Calu3 (cell line): ENCODE measurements at regions not wholly inside any gene's neighbourhood (a gene's known extent, or its start where the extent isn't known, plus 50 kb on each side); places are given as distances from the start of the nearest gene placed in this dataset.

ENCODE experiments used
- BruUV-seq: library from RNA; stranded (reverse); fragments of 400-500 nt; replicated peaks from 2 replicates; lab custom pipeline; 2021; lab: Mats Ljungman, UMichigan
- CTCF ChIA-PET: fragments of 300-600 bp; sonication (Branson Sonifier 250); formaldehyde crosslinking; loops from one replicate; lab custom pipeline; 2022; ENCODE audit warnings: antibody characterized with exemption; lab: Charles Lee
- DNase-seq: peaks from one replicate; pipeline ENCODE4 v3.0.0; 2022
- H3K27ac Mint-ChIP-seq: one replicate; pipeline ENCODE4 v1.8.0; 2022; ENCODE audit warnings: mixed read lengths; ENCODE audit not compliant: unreplicated experiment
- H3K27me3 Mint-ChIP-seq: one replicate; pipeline ENCODE4 v1.8.0; 2022; ENCODE audit warnings: mixed read lengths; ENCODE audit not compliant: unreplicated experiment
- H3K36me3 Mint-ChIP-seq: one replicate; pipeline ENCODE4 v1.8.0; 2022; ENCODE audit warnings: mild to moderate bottlenecking, moderate library complexity, mixed read lengths; ENCODE audit not compliant: insufficient read depth, unreplicated experiment
- H3K4me1 Mint-ChIP-seq: one replicate; pipeline ENCODE4 v1.8.0; 2022; ENCODE audit warnings: mild to moderate bottlenecking, low read depth, mixed read lengths; ENCODE audit not compliant: unreplicated experiment
- H3K4me3 Mint-ChIP-seq: one replicate; pipeline ENCODE4 v1.8.0; 2022; ENCODE audit warnings: mild to moderate bottlenecking, low read depth, moderate library complexity, mixed read lengths; ENCODE audit not compliant: unreplicated experiment
- H3K9me3 Mint-ChIP-seq: one replicate; pipeline ENCODE4 v1.8.0; 2022; ENCODE audit warnings: low read depth, mixed read lengths; ENCODE audit not compliant: unreplicated experiment
- intact Hi-C: fragments of 100-400 bp; cut with micrococcal nuclease; formaldehyde crosslinking; loops from one replicate; pipeline ENCODE4 v1.10.0; 2022; ENCODE audit not compliant: unreplicated experiment
- TF ChIP-seq, protein P1 (sequence below): fragments of 200-600 bp; IDR thresholded peaks from one replicate; pipeline ENCODE4 v1.8.0; 2022; ENCODE audit warnings: antibody characterized with exemption; ENCODE audit not compliant: unreplicated experiment

GRCh38 chr12:124123296-124124000, 150.4 kb downstream of the ZNF664 start:
- CTCF ChIA-PET, result interaction anchor here (0.6 kb wide), 2 partner anchors 173 to 378 kb away, joined by 3 to 4 read pairs; no protein-coding TSS in a partner anchor
- TF ChIP-seq, protein P1, sequence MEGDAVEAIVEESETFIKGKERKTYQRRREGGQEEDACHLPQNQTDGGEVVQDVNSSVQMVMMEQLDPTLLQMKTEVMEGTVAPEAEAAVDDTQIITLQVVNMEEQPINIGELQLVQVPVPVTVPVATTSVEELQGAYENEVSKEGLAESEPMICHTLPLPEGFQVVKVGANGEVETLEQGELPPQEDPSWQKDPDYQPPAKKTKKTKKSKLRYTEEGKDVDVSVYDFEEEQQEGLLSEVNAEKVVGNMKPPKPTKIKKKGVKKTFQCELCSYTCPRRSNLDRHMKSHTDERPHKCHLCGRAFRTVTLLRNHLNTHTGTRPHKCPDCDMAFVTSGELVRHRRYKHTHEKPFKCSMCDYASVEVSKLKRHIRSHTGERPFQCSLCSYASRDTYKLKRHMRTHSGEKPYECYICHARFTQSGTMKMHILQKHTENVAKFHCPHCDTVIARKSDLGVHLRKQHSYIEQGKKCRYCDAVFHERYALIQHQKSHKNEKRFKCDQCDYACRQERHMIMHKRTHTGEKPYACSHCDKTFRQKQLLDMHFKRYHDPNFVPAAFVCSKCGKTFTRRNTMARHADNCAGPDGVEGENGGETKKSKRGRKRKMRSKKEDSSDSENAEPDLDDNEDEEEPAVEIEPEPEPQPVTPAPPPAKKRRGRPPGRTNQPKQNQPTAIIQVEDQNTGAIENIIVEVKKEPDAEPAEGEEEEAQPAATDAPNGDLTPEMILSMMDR, result no peak
- Mint-ChIP-seq H3K27me3 (peaks cover 40% of the 10 kb centered on the region), H3K36me3 (no peaks in the 10 kb centered on the region), H3K9me3 (no peaks in the 10 kb centered on the region), H3K4me1 (no peaks in the 10 kb centered on the region), H3K4me3 (no peak overlapping the region), H3K27ac (no peak overlapping the region)
- intact Hi-C loops, result no loop called here
- BruUV-seq, result no TSS peak
- no peak for DNase-seq

DNA sequence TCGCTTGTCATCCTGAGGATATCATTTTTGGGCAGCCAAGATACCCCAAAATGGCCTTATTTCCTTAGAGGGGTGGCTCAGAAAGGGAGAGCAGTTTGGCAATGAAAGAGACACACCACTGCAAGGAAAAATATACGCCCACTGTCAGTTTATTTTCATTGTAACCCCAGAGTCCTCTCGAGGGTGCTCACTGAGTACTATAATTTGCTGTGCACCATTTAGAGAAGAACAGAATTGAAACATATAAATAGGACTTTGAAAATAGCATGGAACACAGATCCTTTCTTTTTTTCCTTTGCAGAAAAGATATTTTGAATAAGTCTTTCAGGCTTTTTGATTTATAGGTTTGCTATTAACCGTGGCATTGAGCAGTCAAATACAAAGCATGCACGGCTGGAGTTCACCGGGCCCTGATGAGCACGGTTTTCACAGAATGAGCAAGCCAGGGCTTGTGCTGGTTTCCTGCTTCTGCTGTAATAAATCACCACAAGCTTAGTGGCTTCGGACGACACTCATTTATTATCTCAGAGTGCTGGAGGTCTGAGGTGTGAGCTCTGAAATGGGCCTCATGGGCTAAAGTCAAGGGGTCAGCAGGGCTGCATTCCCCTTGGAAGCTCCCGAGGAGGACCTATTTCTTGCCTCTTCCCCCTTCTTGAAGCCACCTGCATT, 152.3 kb downstream of the ZNF664 start:
- no peak overlapping the region for H3K27ac Mint-ChIP-seq
- no peaks in the 10 kb centered on the region for H3K36me3 Mint-ChIP-seq
- H3K9me3 Mint-ChIP-seq, result no peaks in the 10 kb centered on the region
- no peak for DNase-seq
- no peak overlapping the region for H3K4me3 Mint-ChIP-seq
- intact Hi-C loops, result no loop called here
- H3K27me3 Mint-ChIP-seq, result peaks cover 40% of the 10 kb centered on the region
- H3K4me1 Mint-ChIP-seq, result peaks cover 1% of the 10 kb centered on the region
- CTCF ChIA-PET, result no interaction called here
- TF ChIP-seq, protein P1, result no peak
- BruUV-seq, result no TSS peak

GRCh38 chr12:124126950-124127655, 154.1 kb downstream of the ZNF664 start:
- TF ChIP-seq, protein P1, result no peak
- CTCF ChIA-PET, result interaction anchor here (0.5 to 0.7 kb wide), 3 partner anchors 527 to 753 kb away, joined by 3 read pairs; no protein-coding TSS in a partner anchor
- intact Hi-C loops, result no loop called here
- peaks cover 36% of the 10 kb centered on the region for H3K27me3 Mint-ChIP-seq
- H3K4me1 Mint-ChIP-seq, result peaks cover 9% of the 10 kb centered on the region
- no peak overlapping the region for H3K27ac Mint-ChIP-seq
- BruUV-seq, result no TSS peak
- no peaks in the 10 kb centered on the region for H3K9me3 Mint-ChIP-seq
- no peak for DNase-seq
- no peak overlapping the region for H3K4me3 Mint-ChIP-seq
- H3K36me3 Mint-ChIP-seq, result no peaks in the 10 kb centered on the region

DNA sequence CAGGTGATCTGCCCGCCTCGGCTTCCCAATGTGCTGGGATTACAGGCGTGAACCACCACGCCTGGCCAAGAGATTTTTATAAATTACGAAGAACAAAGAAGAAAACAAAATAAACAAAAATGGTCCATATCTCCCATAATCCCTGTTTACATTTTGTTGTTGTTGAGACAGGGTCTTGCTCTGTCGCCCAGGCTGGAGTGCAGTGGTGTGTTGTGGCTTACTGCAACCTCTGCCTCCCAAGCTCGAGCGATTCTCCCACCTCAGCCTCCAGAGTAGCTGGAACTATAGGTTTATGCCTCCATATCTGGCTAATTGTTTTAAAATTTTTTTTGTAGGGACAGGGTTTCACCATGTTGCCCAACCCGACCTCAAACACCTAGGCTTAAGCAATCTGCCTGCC, 156.1 kb downstream of the ZNF664 start:
- no peaks in the 10 kb centered on the region for H3K9me3 Mint-ChIP-seq
- DNase-seq, result no peak
- TF ChIP-seq, protein P1, result no peak
- intact Hi-C loops, result no loop called here
- no peak overlapping the region for H3K27ac Mint-ChIP-seq
- no peaks in the 10 kb centered on the region for H3K36me3 Mint-ChIP-seq
- CTCF ChIA-PET, result no interaction called here
- H3K27me3 Mint-ChIP-seq, result peaks cover 18% of the 10 kb centered on the region
- peaks cover 9% of the 10 kb centered on the region for H3K4me1 Mint-ChIP-seq
- no TSS peak for BruUV-seq
- no peak overlapping the region for H3K4me3 Mint-ChIP-seq
